Retinal pigment epithelial cell (primary cell): ENCODE measurements at regions not wholly inside any gene's neighbourhood (a gene's known extent, or its start where the extent isn't known, plus 50 kb on each side); places are given as distances from the start of the nearest gene placed in this dataset.
A peak's percentile ranks its signal among the peaks of the same experiment; 100 is the strongest.

Source experiments
- DNase-seq: peaks from one replicate; pipeline ENCODE4 v3.0.0-alpha.2; 2010; ENCODE audit warnings: low read depth
- H3K4me3 ChIP-seq: 2 replicates; pipeline ENCODE4 v1.5.1; 2011; ENCODE audit warnings: mild to moderate bottlenecking, low read length, control low read depth, moderate library complexity
- CTCF ChIP-seq: conservative IDR thresholded peaks from 2 replicates; pipeline ENCODE4 v1.5.1; 2011; ENCODE audit warnings: low read depth, low read length, control low read depth, inconsistent platforms

- no peak for TF ChIP-seq CTCF
- H3K4me3 ChIP-seq = no peak overlapping the region
- no peak for DNase-seq
Observed at GRCh38 chr9:16180546-16180945, 627.7 kb downstream of the CCDC171 start.

GRCh38 chr9:16181539-16181938 lies 628.7 kb downstream of the CCDC171 start:
- DNase-seq = no peak
- TF ChIP-seq CTCF = no peak
- H3K4me3 ChIP-seq = no peak overlapping the region

GRCh38 chr9:16182784-16183183 lies 629.9 kb downstream of the CCDC171 start:
- no peak for DNase-seq
- no peak for TF ChIP-seq CTCF

GRCh38 chr9:16184964-16185646 lies 632.3 kb downstream of the CCDC171 start:
- no peak for DNase-seq
- TF ChIP-seq CTCF = no peak
- no peak overlapping the region for H3K4me3 ChIP-seq

More at GRCh38 chr9:16182784-16183183, 629.9 kb downstream of the CCDC171 start:
- H3K4me3 ChIP-seq = no peak overlapping the region

GRCh38 chr9:16191191-16191590 lies 638.3 kb downstream of the CCDC171 start:
- DNase-seq = no peak
- no peak for TF ChIP-seq CTCF
- no peak overlapping the region for H3K4me3 ChIP-seq

- H3K4me3 ChIP-seq = no peak overlapping the region
- peak; percentile 43 for DNase-seq
- peak; percentile 87 for TF ChIP-seq CTCF
Observed at GRCh38 chr9:16191691-16192402, 639.0 kb downstream of the CCDC171 start.
